GM10248 (cell line): ENCODE measurements at regions not wholly inside any gene's neighbourhood (a gene's known extent, or its start where the extent isn't known, plus 50 kb on each side); places are given as distances from the start of the nearest gene placed in this dataset.

ENCODE experiments used
- CTCF ChIA-PET: fragments of 300-600 bp; sonication (Branson Sonifier 250); formaldehyde crosslinking; extraction: SDS; loops from one replicate; lab custom pipeline; 2021; ENCODE audit warnings: antibody characterized with exemption; lab: Yijun Ruan, JAX
- POLR2A ChIA-PET: fragments of 350-650 bp; sonication (Branson Sonifier 250); formaldehyde crosslinking; extraction: SDS; loops from one replicate; lab custom pipeline; 2020; ENCODE audit warnings: antibody characterized with exemption; lab: Yijun Ruan, JAX
- DNase-seq: peaks from one replicate; pipeline ENCODE4 v3.0.0; 2012; ENCODE audit errors: extremely low spot score
- TF ChIP-seq, protein P1 (sequence below): IDR thresholded peaks from 2 replicates; pipeline ENCODE4 v1.5.1; 2012; ENCODE audit warnings: mild to moderate bottlenecking, low read depth; ENCODE audit errors: extremely low read depth, missing control alignments, control extremely low read depth

DNA sequence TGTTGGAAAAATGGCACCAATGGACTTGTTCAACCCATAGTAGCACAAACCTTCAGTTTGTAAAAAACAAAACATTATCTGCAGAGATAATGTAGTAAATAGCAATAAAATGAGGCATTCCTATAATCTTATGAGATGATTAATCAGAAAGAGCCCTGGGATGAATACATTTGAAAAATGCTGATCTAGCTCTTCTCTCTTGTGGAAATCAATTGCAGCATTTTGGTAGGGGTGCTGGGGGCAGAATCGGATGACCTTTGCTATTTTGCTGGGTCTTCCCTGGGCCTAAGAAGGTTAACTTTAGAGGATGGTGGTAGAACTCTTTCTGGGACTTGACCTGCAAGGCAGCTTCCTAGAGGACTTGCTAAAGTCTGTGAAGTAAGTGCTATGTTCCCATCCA lies 163.5 kb downstream of the ADRA2A start:
- no peak for DNase-seq
- TF ChIP-seq, protein P1, sequence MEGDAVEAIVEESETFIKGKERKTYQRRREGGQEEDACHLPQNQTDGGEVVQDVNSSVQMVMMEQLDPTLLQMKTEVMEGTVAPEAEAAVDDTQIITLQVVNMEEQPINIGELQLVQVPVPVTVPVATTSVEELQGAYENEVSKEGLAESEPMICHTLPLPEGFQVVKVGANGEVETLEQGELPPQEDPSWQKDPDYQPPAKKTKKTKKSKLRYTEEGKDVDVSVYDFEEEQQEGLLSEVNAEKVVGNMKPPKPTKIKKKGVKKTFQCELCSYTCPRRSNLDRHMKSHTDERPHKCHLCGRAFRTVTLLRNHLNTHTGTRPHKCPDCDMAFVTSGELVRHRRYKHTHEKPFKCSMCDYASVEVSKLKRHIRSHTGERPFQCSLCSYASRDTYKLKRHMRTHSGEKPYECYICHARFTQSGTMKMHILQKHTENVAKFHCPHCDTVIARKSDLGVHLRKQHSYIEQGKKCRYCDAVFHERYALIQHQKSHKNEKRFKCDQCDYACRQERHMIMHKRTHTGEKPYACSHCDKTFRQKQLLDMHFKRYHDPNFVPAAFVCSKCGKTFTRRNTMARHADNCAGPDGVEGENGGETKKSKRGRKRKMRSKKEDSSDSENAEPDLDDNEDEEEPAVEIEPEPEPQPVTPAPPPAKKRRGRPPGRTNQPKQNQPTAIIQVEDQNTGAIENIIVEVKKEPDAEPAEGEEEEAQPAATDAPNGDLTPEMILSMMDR, result no peak
- ChIA-PET CTCF (interaction anchor here (1.2 kb wide), 1 partner anchor 20 kb away, joined by 3 read pairs; no protein-coding TSS in a partner anchor), POLR2A (no interaction called here)

DNA sequence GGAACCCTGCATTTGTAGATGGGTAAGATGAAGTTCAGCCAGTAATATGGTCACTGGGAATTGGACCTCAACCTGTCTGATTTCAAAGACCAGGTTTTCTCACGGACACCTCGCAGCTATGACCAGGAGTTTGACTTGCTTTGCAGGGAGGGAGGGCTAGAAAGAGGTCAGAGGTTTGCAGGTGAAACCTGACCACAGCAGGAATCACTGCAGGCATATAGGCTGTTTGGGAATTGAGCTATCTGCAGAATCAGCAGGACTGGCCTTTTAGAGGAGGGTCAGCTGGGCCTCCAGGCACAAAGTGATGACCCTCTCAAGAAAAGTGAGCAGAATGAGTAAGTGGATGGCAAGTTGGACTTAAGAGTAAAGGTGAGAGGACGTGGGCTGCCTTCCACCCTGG lies 166.3 kb downstream of the ADRA2A start:
- ChIA-PET POLR2A (no interaction called here), CTCF (interaction anchor here (1.6 kb wide), 1 partner anchor 16 kb away, joined by 3 read pairs; no protein-coding TSS in a partner anchor)
- TF ChIP-seq, protein P1, result no peak
- DNase-seq, result no peak

DNA sequence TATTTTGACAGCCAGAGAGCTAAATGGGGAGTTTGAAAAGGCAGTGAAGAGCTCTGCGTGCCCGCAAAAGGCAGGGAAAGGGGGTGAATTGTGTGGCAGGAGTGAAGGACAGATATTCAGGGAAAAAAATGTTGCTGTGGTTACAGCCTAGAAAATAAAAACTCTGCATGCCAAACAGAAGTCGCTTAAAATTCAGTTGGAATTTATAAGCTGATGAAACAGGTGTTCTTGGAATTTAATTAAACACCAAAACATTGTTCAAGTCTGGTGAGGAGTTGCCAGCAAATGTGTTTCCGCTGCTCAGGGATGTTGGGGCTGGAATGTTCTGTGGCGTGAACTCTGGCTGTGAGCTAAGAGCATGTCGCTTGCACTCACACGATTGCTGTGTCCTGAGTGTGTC lies 169.3 kb downstream of the ADRA2A start:
- DNase-seq, result no peak
- TF ChIP-seq, protein P1, result no peak
- CTCF ChIA-PET, result no interaction called here
- POLR2A ChIA-PET, result no interaction called here

GRCh38 chr10:111246814-111247452 lies 170.1 kb downstream of the ADRA2A start:
- no peak for DNase-seq
- ChIA-PET CTCF (no interaction called here), POLR2A (no interaction called here)
- TF ChIP-seq, protein P1, result no peak

DNA sequence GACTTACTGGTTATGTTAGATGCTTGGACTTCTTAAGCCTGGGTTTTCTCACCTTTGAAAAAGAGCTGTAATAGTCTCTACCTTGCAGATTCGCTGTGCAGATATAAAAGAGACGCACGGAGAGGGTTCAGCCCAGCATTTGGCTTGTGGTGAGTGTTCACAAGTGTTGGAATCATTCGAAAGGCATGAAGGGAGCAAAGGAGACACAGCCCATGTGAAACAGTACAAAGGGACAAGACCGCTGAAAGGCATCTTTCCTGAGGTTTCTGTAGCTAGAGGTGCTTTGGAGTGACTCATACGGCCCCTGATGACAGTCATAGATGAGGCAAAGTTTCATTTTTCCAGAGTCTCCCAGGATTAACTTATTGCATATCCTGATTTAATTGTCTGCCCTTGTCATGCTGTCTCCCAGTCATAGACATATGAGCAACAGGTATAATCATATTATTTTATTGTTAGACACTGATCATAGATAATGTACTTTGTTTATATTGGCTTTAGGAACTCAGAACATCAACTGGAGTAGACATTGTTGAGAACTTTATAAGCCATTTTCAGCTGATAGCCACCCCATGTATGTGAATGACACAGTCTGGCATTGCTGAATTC lies 171.1 kb downstream of the ADRA2A start:
- POLR2A ChIA-PET, result no interaction called here
- CTCF ChIA-PET, result no interaction called here
- TF ChIP-seq, protein P1, result no peak
- no peak for DNase-seq

DNA sequence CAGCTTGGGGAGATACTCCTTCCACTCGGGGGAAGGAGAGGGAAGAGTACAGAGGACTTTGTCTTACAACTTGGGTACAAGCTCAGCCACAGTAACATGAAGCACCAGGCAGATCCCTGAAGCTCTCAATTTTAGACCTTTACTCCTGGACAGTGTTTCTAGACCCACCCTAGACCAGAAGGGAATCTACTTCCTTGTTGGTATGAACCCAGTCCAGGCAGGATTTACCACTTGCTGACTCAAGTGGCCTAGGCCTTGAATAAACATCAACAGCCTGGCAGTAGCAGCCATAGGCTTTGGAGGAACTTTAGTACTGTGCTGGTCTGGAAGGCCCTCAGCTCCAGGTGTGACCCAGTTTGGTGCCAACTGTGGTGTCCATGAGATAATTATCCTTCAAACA lies 173.1 kb downstream of the ADRA2A start:
- POLR2A ChIA-PET, result no interaction called here
- TF ChIP-seq, protein P1, result no peak
- CTCF ChIA-PET, result interaction anchor here (0.9 kb wide), 1 partner anchor 14 kb away, joined by 3 read pairs; no protein-coding TSS in a partner anchor
- no peak for DNase-seq
